Calu3 (cell line): ENCODE measurements at regions not wholly inside any gene's neighbourhood (a gene's known extent, or its start where the extent isn't known, plus 50 kb on each side); places are given as distances from the start of the nearest gene placed in this dataset.

Experiments
- BruUV-seq: library from RNA; stranded (reverse); fragments of 400-500 nt; replicated peaks from 2 replicates; lab custom pipeline; 2021; lab: Mats Ljungman, UMichigan
- CTCF ChIA-PET: fragments of 300-600 bp; sonication (Branson Sonifier 250); formaldehyde crosslinking; loops from one replicate; lab custom pipeline; 2022; ENCODE audit warnings: antibody characterized with exemption; lab: Charles Lee
- DNase-seq: peaks from one replicate; pipeline ENCODE4 v3.0.0; 2022
- H3K27ac Mint-ChIP-seq: one replicate; pipeline ENCODE4 v1.8.0; 2022; ENCODE audit warnings: mixed read lengths; ENCODE audit not compliant: unreplicated experiment
- H3K27me3 Mint-ChIP-seq: one replicate; pipeline ENCODE4 v1.8.0; 2022; ENCODE audit warnings: mixed read lengths; ENCODE audit not compliant: unreplicated experiment
- H3K36me3 Mint-ChIP-seq: one replicate; pipeline ENCODE4 v1.8.0; 2022; ENCODE audit warnings: mild to moderate bottlenecking, moderate library complexity, mixed read lengths; ENCODE audit not compliant: insufficient read depth, unreplicated experiment
- H3K4me1 Mint-ChIP-seq: one replicate; pipeline ENCODE4 v1.8.0; 2022; ENCODE audit warnings: mild to moderate bottlenecking, low read depth, mixed read lengths; ENCODE audit not compliant: unreplicated experiment
- H3K4me3 Mint-ChIP-seq: one replicate; pipeline ENCODE4 v1.8.0; 2022; ENCODE audit warnings: mild to moderate bottlenecking, low read depth, moderate library complexity, mixed read lengths; ENCODE audit not compliant: unreplicated experiment
- H3K9me3 Mint-ChIP-seq: one replicate; pipeline ENCODE4 v1.8.0; 2022; ENCODE audit warnings: low read depth, mixed read lengths; ENCODE audit not compliant: unreplicated experiment
- CTCF ChIP-seq: fragments of 200-600 bp; IDR thresholded peaks from one replicate; pipeline ENCODE4 v1.8.0; 2022; ENCODE audit warnings: antibody characterized with exemption; ENCODE audit not compliant: unreplicated experiment
- intact Hi-C: fragments of 100-400 bp; cut with micrococcal nuclease; formaldehyde crosslinking; loops from one replicate; pipeline ENCODE4 v1.10.0; 2022; ENCODE audit not compliant: unreplicated experiment

GRCh38 chr18:66325251-66325650 is 278.6 kb downstream of the CDH19 start:
- no peaks in the 10 kb centered on the region for H3K36me3 Mint-ChIP-seq
- no peak overlapping the region for H3K27ac Mint-ChIP-seq
- H3K4me1 Mint-ChIP-seq, result no peaks in the 10 kb centered on the region
- CTCF ChIA-PET, result no interaction called here
- H3K27me3 Mint-ChIP-seq, result no peaks in the 10 kb centered on the region
- no peak for DNase-seq
- TF ChIP-seq CTCF, result no peak
- intact Hi-C loops, result no loop called here
- no peaks in the 10 kb centered on the region for H3K9me3 Mint-ChIP-seq
- no TSS peak for BruUV-seq
- H3K4me3 Mint-ChIP-seq, result no peak overlapping the region

GRCh38 chr18:66324616-66325015 is 279.3 kb downstream of the CDH19 start:
- Mint-ChIP-seq H3K27ac (no peak overlapping the region), H3K27me3 (no peaks in the 10 kb centered on the region), H3K4me3 (no peak overlapping the region), H3K36me3 (no peaks in the 10 kb centered on the region), H3K4me1 (no peaks in the 10 kb centered on the region), H3K9me3 (no peaks in the 10 kb centered on the region)
- DNase-seq, result no peak
- CTCF ChIA-PET, result interaction anchor here (0.6 kb wide), 1 partner anchor 152 kb away, joined by 5 read pairs; no protein-coding TSS in a partner anchor
- no peak for TF ChIP-seq CTCF
- intact Hi-C loops, result no loop called here
- no TSS peak for BruUV-seq

GRCh38 chr18:66317243-66318090 is 286.4 kb downstream of the CDH19 start:
- DNase-seq, result no peak
- Mint-ChIP-seq H3K36me3 (no peaks in the 10 kb centered on the region), H3K4me3 (no peak overlapping the region), H3K27ac (no peak overlapping the region), H3K27me3 (no peaks in the 10 kb centered on the region), H3K9me3 (no peaks in the 10 kb centered on the region), H3K4me1 (peaks cover 9% of the 10 kb centered on the region)
- no peak for TF ChIP-seq CTCF
- CTCF ChIA-PET, result no interaction called here
- intact Hi-C loops, result no loop called here
- BruUV-seq, result no TSS peak

- peaks cover 9% of the 10 kb centered on the region for H3K4me1 Mint-ChIP-seq
- CTCF ChIA-PET, result no interaction called here
- intact Hi-C loops, result no loop called here
- no peak for TF ChIP-seq CTCF
- DNase-seq, result no peak
- no TSS peak for BruUV-seq
- no peak overlapping the region for H3K4me3 Mint-ChIP-seq
- H3K27me3 Mint-ChIP-seq, result no peaks in the 10 kb centered on the region
- H3K9me3 Mint-ChIP-seq, result no peaks in the 10 kb centered on the region
- no peak overlapping the region for H3K27ac Mint-ChIP-seq
- no peaks in the 10 kb centered on the region for H3K36me3 Mint-ChIP-seq
These were observed 287.2 kb downstream of the CDH19 start for GRCh38 chr18:66316701-66317100.
